ENCODE measurements at regions not wholly inside any gene's neighbourhood (a gene's known extent, or its start where the extent isn't known, plus 50 kb on each side); places are given as distances from the start of the nearest gene placed in this dataset.

DNA sequence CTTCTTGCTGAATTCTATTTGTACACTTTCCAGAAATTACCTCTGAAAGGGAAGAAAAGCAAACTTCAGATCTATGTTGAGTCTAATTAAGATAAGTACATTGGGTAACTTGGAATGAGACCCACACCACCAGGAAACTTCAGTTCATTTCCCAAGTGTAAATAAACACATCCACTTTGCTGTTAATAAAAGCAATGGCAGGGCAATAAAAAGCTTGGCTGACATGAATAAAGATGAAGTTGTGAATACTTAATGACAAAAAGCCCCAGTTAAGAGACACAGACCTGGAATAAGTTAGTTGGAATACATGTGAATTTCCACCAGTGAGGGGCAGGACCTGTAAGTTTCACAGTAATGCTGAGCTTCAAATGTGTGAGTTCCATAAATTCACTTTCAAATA, 83.3 kb downstream of the MEX3B start:
- DNase-seq (ENCODE audit: low spot score), result no peak
- no peak for TF ChIP-seq CTCF (IDR thresholded peaks at IDR 0.05; ENCODE audit: extremely low read depth, insufficient read depth, missing control alignments)
- in situ Hi-C loops (cut with MboI; ENCODE audit: low pct_unique_long_range_greater_than_20kb, low sequenced_read_pairs, unreplicated experiment), result no loop called here

DNA sequence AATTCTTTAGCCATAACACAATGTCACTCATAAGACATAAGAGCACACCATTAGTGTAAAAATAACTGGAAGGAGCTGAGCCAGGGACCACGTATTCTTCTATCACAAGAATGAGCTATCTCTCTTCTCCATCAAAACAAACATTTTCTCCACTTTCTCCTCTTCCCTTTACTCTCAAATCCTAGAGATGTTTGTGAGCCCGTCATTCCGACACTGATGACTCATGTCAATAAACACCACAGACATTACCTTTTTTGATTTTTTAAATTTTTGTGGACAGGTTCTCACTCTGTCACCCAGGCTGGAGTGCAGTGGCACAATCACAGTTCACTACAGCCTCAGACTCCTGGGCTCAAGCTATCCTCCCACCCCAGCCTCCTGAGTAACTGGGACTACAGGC, 86.6 kb downstream of the MEX3B start:
- in situ Hi-C loops (cut with MboI; ENCODE audit: low pct_unique_long_range_greater_than_20kb, low sequenced_read_pairs, unreplicated experiment), result no loop called here
- no peak for TF ChIP-seq CTCF (IDR thresholded peaks at IDR 0.05; ENCODE audit: extremely low read depth, insufficient read depth, missing control alignments)
- no peak for DNase-seq (ENCODE audit: low spot score)

GRCh38 chr15:81957698-81958097, 88.1 kb downstream of the MEX3B start:
- no peak for TF ChIP-seq CTCF (IDR thresholded peaks at IDR 0.05; ENCODE audit: extremely low read depth, insufficient read depth, missing control alignments)
- DNase-seq (ENCODE audit: low spot score), result no peak
- in situ Hi-C loops (cut with MboI; ENCODE audit: low pct_unique_long_range_greater_than_20kb, low sequenced_read_pairs, unreplicated experiment), result no loop called here

GRCh38 chr15:81955382-81956062, 90.3 kb downstream of the MEX3B start:
- in situ Hi-C loops (cut with MboI; ENCODE audit: low pct_unique_long_range_greater_than_20kb, low sequenced_read_pairs, unreplicated experiment), result no loop called here
- DNase-seq (ENCODE audit: low spot score), result no peak
- no peak for TF ChIP-seq CTCF (IDR thresholded peaks at IDR 0.05; ENCODE audit: extremely low read depth, insufficient read depth, missing control alignments)

GRCh38 chr15:81954158-81954783, 91.5 kb downstream of the MEX3B start:
- in situ Hi-C loops (cut with MboI; ENCODE audit: low pct_unique_long_range_greater_than_20kb, low sequenced_read_pairs, unreplicated experiment), result no loop called here
- no peak for DNase-seq (ENCODE audit: low spot score)
- TF ChIP-seq CTCF (IDR thresholded peaks at IDR 0.05; ENCODE audit: extremely low read depth, insufficient read depth, missing control alignments), result no peak

DNA sequence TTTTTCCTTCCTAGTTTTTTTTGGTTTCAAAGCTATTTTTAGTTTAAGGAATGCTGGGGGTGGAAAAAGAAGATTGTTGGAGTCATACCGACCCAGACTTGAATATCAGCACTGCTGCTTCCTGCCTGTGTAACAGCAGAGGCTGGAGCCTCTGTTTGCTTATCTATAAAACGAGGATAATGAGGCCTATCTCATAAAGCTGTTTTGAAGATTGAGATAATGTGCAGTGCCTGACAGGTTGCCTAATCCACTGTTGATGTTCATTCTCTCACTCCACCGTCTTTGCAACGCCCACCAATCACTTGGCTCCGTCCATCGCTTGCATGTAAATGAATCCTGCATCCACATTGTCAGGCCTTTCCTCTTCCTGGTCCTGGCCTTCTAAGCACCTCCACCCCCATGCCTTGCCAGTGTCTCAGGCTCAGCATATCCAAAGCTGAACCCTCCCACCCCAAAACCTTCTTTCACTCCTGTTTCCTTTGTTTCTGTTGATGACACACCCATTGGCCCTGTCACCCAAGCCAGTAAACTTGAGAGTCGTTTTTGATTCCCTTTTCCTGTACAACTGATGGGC, 94.9 kb downstream of the MEX3B start:
- TF ChIP-seq CTCF (IDR thresholded peaks at IDR 0.05; ENCODE audit: extremely low read depth, insufficient read depth, missing control alignments), result no peak
- no peak for DNase-seq (ENCODE audit: low spot score)
- in situ Hi-C loops (cut with MboI; ENCODE audit: low pct_unique_long_range_greater_than_20kb, low sequenced_read_pairs, unreplicated experiment), result no loop called here
